ENCODE measurements at regions not wholly inside any gene's neighbourhood (a gene's known extent, or its start where the extent isn't known, plus 50 kb on each side); places are given as distances from the start of the nearest gene placed in this dataset.
A peak's percentile ranks its signal among the peaks of the same experiment; 100 is the strongest.

GRCh38 chr2:129819855-129820254, 159.6 kb upstream of the RAB6C start:
- Histone ChIP-seq H3K9me3 (no peaks in the 10 kb centered on the region), H3K4me1 (no peaks in the 10 kb centered on the region), H3K27ac (no peak overlapping the region), H3K27me3 (no peaks in the 10 kb centered on the region), H3K4me3 (no peak overlapping the region), H3K36me3 (no peaks in the 10 kb centered on the region)
- intact Hi-C loops (cut with DNase I), result no loop called here
- FAIRE-seq, result no peak
- no peak for ATAC-seq
- TF ChIP-seq CTCF (IDR thresholded peaks at IDR 0.05), result no peak
- 65 to 84% methylated on average over 6 to 7 of the region's 7 CpGs for WGBS, 2 donors
- no peak for DNase-seq

- H3K36me3 ChIP-seq, result no peaks in the 10 kb centered on the region
- TF ChIP-seq CTCF (IDR thresholded peaks at IDR 0.05), result no peak
- no peaks in the 10 kb centered on the region for H3K27me3 ChIP-seq
- no peak overlapping the region for H3K27ac ChIP-seq
- ATAC-seq (peak in 1 of 4 donors; percentile 24), DNase-seq (no peak), FAIRE-seq (no peak)
- 82 to 84% methylated on average over 6 of the region's 6 CpGs for WGBS, 2 donors
- intact Hi-C loops (cut with DNase I), result no loop called here
- no peak overlapping the region for H3K4me3 ChIP-seq
- no peaks in the 10 kb centered on the region for H3K9me3 ChIP-seq
- no peaks in the 10 kb centered on the region for H3K4me1 ChIP-seq
Measured at GRCh38 chr2:129820908-129821307, 158.6 kb upstream of the RAB6C start.

- Histone ChIP-seq H3K4me1 (no peaks in the 10 kb centered on the region), H3K27ac (no peak overlapping the region), H3K36me3 (no peaks in the 10 kb centered on the region), H3K27me3 (no peaks in the 10 kb centered on the region), H3K4me3 (no peak overlapping the region), H3K9me3 (no peaks in the 10 kb centered on the region)
- TF ChIP-seq CTCF (IDR thresholded peaks at IDR 0.05), result no peak
- no peak for FAIRE-seq
- ATAC-seq, result peak in 3 of 4 donors; percentile 37 to 69 (median 38)
- DNase-seq, result no peak
- intact Hi-C loops (cut with DNase I), result no loop called here
- 62 to 65% methylated on average over 4 of the region's 4 CpGs for WGBS, 2 donors
Measured at GRCh38 chr2:129821445-129821844, 158.0 kb upstream of the RAB6C start.

- no peak for TF ChIP-seq CTCF (IDR thresholded peaks at IDR 0.05)
- no peak overlapping the region for H3K4me3 ChIP-seq
- H3K4me1 ChIP-seq, result no peaks in the 10 kb centered on the region
- no peak for FAIRE-seq
- DNase-seq, result no peak
- H3K27me3 ChIP-seq, result no peaks in the 10 kb centered on the region
- WGBS, 2 donors, result 73 to 86% methylated on average over 9 to 10 of the region's 10 CpGs
- intact Hi-C loops (cut with DNase I), result no loop called here
- no peaks in the 10 kb centered on the region for H3K9me3 ChIP-seq
- no peak overlapping the region for H3K27ac ChIP-seq
- no peaks in the 10 kb centered on the region for H3K36me3 ChIP-seq
- no peak for ATAC-seq
Measured at GRCh38 chr2:129823044-129823443, 156.4 kb upstream of the RAB6C start.

GRCh38 chr2:129827311-129828090, 152.0 kb upstream of the RAB6C start:
- WGBS, 2 donors, result 74 to 76% methylated on average over 27 of the region's 27 CpGs
- Histone ChIP-seq H3K27ac (no peak overlapping the region), H3K4me3 (no peak overlapping the region), H3K36me3 (no peaks in the 10 kb centered on the region), H3K27me3 (no peaks in the 10 kb centered on the region), H3K4me1 (no peaks in the 10 kb centered on the region), H3K9me3 (no peaks in the 10 kb centered on the region)
- FAIRE-seq, result no peak
- no peak for DNase-seq
- intact Hi-C loops (cut with DNase I), result no loop called here
- no peak for TF ChIP-seq CTCF (IDR thresholded peaks at IDR 0.05)
- no peak for ATAC-seq

Data from pancreas (tissue), 10 donors.